Dermis blood vessel endothelial cell (primary cell): ENCODE measurements at regions not wholly inside any gene's neighbourhood (a gene's known extent, or its start where the extent isn't known, plus 50 kb on each side); places are given as distances from the start of the nearest gene placed in this dataset.
A peak's percentile ranks its signal among the peaks of the same experiment; 100 is the strongest.

Source experiments
- DNase-seq: peaks from one replicate; pipeline ENCODE4 v3.0.0; 2010

DNA sequence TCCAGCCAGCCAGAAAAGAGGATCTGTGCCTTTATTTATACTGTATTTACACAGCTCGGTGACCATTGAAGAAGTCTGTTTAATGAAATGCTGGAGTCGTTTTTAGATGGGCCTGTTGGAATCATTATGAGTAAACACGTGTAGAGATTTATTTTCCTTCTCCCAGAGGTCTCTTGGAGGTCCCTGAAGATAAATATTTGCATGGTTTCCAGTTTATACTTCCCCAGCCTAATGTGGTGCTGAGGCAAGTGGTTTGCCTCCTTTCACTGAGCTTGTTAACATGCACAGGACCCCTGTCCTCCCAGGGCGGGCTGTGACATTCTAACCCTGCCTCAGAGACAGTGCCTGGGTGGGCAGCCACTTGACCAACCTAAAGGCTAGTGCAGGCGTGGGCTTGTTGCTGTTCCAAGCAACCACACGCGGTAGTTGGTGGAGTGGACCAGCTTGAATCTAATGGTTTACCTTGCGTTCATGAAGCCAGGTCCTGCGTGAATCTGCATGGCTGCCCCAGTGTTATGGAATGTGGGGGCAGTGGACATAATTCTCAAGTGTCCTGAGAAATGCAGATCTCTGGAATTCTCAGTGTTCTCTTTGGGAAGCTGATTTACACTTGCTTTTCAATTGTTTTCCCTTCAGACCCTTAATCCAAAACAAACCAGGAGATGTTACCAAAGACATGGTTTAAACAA is 130.2 kb upstream of the DLX2 start:
- no peak for DNase-seq

DNA sequence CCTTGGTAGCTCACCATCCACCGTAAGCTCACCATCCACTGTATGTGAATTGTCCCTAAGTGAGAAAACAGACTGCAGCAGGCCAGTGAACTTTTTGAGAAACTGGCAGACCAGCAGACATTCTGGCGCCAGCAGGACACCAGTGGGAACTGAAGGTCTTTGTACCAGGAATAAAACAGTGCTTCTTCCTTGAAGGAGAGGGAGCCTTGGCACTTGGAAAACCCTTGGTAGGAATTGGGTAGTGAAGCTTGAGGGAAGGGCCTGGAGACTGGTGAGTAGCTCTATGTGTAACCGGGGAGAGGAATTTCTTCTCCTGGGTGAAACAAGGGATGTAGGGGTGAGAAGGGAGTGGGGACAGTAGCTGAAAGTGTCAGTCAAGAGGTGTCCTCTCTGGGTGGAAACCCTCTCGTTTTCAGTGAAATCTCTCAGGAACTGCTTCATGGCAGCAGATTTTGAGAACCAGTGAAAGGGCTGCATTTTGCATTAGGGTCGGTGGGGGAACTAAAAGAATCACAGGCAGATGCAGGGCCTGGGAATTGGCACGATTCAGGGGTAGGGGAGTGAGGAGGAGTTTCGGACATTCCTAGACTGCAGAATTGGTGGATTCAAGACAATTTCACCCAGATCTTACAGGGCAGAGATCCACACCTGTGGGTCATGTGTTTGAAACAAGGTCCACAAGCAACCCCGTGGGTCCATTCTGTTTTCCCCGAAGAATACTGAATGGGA is 131.5 kb upstream of the DLX2 start:
- no peak for DNase-seq

DNA sequence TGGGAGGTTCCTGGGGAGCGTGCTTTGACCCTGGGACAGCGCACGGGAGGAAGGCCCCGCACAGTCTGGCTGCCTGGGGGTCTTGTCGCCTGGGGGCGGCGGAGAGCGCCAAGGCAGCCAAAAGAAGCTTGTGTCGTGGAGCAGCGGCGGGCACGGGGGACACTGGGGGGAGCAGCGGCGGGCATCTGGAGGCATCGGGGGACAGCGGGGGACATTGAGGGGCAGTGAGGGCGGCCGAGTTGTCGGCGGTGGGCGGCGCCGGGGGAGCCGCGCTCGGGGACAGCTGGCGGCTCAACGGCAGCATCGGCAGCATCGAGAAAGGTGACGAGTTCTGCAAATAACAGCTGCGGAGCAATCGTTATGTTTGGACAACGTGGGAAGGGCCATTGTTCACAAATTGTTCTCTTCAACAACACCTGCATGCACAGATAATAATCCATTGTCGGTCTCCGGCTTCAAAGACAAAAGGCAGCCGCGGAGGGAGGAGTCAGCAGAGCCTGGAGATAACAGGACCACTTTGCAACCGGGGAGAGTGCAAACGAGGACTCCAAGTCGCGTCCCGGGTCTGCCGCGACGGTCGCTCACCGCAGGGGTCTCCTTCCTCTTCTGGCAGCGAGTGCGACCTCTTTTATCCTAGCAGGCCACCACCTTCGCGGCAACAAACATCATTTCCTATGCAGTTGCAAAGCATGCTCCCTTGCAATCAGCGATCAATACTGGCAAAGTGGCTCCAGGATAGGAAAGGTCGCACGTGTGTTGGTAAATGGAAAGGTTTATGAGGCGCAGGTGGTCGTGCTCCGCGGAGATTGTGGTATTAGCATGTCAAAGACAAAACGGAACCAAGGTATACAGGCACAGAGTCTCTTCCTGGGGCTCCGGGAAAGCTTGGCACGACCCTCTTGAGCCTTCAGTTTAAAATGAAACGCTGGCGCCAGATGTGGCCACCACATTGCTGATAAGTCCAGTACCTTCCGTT is 132.3 kb upstream of the DLX2 start:
- DNase-seq, result peak; percentile 61

DNA sequence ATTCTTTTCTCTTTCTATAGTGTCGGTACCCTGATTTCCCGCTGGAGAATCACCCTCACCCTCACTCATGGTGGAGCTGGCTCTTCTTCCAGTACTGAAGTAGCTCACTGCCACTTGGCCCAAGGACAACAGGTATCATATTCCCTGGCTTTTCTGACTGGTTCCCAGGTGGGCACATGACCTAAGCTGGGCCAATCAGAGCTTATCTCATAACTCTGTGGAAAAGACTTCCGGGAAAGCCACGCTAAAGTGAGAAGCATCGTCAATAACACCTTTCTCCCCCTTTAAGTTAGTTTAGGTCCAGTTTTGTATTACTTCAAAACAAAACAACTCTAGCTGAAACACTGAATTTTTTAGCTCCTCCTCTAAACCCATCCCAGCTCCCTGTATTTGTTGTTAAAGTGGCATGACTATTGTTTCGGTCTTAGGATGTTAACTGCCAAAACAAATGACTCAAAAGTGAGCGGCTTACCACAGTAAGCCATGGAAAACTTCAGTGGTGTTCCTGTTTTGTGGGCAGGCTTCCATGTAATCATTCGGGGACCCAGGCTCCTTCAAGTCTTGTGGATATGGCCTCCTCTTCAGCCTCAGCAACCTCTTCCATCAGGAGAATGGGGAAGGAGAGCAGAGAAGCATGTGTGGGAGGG is 137.4 kb upstream of the DLX2 start:
- DNase-seq, result peak; percentile 72

DNA sequence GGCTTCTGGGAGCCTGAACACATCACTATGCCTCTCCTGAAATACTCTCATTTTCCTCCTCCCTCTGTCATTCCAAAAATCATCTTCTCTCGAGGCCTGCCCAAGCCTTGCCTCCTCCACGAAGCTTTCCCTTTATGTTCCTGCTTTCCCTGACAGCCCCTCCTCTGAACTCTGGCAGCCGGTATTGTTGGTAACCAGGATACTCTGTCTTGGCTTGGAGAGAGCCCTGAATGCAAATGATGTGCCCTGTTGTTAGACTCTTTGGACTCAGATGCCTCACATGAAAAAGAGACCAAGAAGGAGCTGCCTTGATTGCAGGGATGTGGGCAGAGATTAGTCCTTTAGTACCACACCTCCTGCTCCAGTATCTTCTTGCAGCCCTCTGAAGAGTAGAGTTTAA is 138.5 kb upstream of the DLX2 start:
- DNase-seq, result no peak

DNA sequence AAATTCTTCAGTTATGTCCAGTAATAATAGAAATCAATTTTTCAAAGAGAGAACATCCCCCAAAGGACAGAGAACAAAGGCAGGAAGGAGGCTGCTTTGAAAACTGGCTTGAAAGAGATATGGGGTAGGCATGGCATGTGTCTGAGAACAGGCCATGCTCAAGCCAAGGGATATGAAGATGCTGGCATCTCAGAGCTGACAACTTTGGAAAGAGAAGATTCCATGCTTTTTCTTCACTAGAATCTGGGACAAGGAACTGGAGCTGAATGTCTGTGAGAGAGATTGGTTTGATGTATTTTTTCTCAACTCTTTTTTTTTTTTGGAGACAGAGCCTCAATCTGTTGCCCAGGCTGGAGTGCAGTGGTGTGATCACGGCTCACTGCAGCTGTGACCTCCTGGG is 139.8 kb upstream of the DLX2 start:
- DNase-seq, result peak; percentile 50

DNA sequence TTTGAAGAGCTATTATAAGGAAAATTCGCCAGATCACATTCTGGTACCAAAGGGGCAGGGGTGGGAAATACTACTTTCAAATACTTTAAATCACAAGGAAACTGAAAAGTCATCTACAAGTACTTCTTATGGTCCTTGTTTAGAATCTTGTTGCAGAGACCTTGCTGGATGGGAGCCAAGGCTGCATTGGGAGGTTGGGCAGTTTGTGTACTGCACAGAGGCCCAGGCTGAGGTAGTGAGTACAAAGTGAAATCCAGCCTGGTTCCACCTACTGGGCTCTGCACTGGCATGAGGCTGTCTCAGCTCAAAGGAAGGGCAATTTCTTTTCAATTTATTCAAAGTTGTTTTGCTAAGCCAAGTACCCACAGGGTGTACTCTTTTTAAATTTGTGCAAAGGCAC is 140.3 kb upstream of the DLX2 start:
- peak; percentile 61 for DNase-seq

DNA sequence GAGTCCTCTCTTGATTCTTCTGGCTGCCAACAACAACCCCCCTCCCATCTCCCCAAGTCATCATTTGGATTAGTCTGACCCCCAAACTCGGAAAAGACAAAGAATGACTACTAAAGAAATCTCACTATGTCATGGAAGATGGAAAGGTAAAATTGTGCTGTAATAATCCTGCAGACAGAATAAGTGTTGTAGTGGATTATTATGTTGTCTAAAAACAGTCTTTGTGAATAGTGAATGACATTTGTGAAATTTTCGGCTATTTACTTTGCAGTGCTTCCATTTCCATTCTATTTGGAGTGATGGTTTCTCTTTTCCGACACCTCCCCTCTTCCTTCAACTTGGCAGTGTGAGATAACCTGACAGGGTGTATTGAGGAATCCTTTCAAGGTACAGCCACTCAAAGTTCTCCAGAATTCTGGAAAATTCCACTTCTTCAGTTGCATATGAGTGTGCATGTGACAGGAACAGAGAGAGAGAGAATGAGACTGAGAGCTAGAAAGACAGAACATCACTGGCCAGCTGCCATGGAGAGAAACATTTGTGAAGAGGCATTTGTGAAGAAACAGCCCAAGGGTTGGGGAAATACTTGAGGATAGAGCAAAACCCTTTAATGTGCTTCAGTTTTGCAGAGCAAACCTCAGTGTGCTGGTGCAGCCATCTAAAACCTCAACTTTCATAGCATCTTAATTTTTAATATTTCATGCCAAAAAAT is 141.9 kb upstream of the DLX2 start:
- DNase-seq, result no peak

DNA sequence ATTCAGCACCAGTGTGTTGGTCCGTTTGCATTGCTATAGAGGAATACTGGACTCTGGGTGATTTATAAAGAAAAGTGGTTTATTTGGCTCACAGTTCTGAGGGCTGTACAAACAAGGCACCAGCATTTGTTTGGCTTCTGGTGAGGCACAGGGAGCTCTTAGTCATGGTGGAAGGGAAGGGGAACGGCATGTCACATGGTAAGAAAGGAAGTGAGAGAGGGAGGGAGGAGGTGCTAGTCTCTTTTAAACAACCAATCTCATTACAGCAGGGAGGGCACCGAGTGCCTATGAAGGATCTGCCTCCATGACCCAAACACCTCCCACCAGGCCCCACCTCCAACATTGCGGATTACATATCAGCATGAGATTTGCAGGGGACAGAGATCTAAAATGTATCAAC is 143.9 kb upstream of the DLX2 start:
- DNase-seq, result peak; percentile 66

DNA sequence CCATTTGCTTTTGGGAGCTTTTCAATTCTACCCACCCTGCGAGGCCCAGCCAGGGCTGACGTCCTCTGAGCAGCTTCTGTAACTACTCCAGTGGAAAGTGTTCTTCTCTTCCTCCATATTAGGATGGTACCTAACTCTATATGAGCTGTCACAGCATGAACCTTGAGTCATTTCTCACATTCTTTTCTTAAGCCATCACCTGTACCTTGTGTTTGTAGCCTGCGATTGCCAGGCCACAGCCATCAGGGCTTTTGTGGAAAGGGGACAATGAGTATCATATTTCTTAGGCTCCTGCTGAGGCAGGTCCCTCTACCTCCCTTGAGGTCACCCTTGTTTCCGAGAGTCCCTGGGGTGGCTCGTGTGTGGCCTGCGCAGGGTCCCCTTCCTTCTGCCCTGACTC is 144.5 kb upstream of the DLX2 start:
- no peak for DNase-seq

DNA sequence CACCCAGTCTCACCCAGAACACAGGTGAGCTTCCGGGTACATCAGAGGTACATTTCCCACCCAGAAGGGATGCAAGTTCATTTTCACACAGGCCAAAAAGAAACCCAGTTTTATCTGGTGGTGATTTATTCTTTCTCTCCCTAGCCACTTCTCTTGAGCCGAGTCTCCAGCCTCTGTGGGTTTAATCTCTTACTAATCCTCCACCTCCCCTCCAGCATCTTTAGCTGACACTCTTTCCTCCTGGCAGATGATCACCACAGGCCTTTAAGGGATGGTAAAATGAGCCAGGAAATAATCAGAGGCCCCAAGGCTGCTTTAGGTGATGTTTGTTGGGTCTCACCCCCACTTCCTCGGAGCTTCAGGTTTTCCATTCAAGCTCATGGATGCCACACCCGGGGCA is 145.7 kb upstream of the DLX2 start:
- no peak for DNase-seq

DNA sequence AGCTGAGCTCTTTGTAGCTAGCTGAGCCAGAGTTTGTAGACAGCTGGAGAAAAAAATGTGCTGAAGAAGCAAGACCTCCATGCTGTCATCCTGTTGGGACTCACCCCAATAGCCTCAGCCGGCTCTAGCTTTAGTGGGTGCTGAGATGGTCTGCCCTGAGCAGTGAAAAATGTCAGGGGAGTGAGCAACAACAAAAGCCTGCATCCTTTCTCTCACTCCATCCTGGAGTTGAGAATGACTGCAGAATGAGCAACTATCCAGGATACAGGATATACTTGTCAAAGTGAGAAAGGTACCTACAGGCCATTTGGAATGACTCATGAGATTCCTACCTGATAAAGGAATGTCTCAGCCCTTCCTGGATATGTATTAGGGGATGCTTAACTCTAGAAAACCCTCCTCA is 146.1 kb upstream of the DLX2 start:
- peak; percentile 46 for DNase-seq

DNA sequence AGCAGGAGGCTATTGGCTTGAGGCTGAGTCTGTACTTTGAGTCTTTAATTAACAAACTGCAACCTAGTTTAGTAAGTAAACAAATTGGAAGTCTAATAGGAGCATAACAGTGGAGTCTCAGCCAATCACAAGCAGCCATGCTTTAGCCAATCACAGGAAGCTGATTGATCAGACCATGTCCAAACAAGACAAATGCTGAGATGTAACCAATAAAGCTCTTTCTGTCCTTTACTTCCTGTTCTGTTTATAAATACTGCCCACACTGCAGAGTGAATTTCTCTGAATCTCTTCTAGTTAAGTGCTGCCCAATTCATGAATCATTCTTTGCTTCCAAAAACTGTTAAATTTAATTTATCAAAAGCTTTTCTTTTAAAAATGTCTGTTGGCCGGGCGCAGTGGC is 146.6 kb upstream of the DLX2 start:
- DNase-seq, result no peak

DNA sequence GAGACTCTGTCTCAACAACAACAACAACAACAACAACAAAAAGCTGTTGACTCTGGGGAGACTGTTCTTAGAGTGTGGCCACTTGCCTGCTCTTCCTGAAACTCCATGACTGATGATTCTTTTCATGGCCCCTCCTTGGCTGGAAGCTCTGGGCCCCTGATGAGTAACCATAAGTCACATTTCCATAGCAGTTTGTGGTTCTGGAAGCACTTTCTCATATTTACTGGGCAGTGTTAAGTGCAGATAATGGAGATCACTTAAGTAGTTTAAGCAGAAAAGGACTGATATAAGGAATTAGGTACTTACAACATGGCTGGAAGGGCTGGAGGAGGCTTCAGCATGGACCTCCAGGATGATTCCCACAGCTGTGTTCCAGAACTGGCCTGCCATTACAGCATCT is 147.3 kb upstream of the DLX2 start:
- DNase-seq, result peak; percentile 55

DNA sequence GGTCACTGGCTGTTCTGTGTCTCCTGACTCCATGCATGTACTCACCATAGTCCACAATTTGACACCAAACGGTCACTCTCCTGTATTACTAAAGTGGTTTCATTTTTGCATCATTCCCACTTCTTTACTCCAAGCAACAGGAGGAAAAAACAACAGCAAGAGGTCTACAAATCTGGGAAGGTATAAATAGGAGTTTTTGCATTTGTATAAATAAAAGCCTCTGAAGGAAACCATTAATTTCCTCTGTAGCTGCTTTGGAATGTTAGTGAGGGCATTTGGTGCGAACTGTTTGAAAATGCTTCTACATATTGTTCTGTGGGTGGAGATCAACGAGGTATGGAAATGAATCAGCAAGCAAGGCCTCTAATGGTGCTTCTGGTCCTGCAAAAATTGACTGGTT is 148.5 kb upstream of the DLX2 start:
- DNase-seq, result peak; percentile 88

DNA sequence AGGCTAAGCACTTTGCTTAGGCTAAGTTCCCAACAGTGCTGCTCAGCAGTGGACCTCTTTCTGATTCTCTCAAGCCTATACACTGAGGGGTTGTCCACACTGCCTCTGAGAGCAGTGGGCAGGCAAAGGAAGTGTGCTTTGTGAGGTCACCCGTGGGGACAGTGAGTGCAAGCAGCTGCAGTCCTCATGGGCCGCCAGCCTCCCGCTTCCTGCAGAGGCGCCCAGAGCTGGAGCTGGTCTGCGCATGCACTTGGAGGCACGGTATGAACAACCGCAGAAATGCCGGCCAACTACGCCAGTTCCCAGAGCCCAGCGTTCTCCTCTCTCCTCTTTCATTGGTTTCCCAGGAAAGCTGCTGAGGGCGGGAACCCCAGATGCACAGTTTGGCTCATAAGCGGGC is 149.5 kb upstream of the DLX2 start:
- peak; percentile 92 for DNase-seq

DNA sequence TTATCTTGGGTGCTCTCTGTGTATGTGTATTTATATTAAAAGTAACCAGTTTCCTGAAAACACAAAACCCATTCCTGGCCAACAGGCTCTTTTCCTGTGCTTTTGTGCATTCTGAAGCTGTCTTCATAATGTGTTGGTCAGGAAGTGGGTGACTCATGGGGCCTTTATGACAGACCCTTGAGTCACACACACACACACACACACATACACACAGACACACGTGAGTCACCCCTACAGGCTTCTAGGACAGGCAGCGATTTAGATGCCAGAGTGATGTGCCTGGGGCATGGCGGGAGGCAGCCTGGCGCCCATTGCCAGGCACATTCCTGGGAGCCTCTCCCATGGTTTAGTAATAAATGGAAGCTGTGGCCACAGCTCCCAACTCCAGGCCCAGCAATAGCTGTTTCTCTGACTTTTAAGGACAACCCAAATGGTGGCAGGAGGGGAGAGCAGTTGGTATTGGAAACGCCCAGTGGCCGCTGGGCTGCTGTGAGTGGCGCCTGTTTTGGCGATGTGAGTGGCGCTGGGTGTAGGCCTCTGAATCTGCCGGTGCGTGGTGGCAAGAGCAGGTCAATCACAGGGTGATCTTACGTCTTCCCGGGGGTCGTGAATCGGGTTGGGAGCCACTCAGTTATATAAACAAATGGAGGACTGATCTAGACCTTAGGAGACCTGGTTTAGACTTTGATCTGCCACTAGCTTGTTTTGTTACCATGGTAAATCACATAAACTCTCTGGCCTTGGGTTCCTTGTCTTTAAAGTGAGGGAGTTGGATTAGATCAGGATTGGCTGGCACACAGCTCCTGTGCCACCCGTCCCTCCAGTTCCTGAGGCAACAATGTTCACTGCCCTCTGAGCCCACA is 150.7 kb upstream of the DLX2 start:
- peak; percentile 100 for DNase-seq

DNA sequence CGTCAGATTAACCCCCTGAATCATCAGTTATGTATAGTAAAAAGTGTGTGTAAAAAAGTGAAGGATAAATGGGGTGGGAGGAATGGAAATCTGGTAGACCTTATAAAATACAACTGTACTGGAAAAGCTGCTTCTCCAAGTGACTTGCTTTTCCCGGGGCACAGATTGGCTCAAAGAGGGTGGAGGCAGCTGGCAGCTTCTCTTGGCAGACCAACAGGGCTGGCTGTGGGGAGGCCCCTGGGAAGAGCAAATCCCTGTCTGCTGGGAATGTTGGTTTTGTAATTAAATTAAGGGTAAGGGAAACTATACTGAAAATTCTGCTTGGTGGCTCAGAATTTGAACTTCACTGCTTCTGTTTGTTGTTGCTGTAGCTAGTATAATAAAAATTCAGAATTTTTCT is 154.2 kb upstream of the DLX2 start:
- no peak for DNase-seq

DNA sequence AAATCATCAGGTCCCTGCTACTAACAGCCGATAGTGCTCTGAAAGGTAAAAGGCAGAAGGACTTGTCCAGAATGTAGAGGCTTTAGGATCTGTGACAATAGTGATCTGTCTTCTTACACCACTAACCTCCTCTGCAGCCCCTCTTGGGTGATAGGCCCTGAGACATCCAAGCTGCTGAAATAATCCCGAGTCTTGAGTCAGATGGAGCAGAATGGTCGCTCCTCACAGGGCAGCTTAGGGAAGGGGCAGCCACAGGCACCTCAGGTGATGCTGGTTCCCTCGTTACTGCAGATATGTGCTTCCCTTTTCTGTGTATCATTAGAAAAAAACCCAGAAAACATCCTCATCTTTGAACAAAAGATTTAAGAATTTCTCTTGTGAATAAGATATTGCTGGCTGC is 157.1 kb upstream of the DLX2 start:
- no peak for DNase-seq

DNA sequence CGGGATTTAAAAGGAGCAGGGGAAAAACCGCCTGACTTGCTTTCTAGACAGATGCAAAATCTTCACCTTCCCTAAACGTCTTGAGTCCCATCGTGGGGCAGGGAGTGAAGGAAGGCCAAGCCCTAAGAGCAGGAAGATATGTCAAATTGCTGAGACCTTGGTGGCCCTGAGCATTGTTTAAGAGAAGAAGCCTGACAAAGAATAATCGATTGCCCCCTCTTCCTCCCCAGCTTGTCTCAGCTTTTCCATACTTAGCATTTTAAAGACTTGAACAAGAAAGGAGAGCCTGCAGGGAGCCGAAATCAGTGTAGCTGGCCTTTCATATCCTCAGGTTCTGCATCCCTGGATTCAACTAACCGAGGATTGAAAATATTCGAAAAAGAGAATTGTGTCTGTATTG is 157.6 kb upstream of the DLX2 start:
- no peak for DNase-seq

DNA sequence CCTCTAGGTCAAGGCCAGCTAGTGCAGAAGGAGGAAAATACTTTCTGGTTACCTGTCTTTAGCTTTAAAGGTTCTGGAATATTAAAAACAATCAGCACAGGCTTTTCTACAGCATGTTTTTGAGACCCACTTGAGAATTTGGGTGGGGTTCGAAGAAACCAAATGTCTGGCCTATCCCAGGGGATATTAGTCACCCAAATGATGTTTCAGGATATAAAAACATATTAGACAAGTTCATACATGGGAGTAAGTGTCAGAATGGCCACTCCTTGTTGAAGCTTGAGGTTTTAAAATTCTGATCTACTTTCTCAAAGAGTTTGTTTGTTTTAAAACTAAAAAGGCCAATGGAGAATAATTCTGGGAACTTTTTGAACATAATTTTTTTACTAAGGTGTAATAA is 158.6 kb upstream of the DLX2 start:
- DNase-seq, result no peak
